ENCODE measurements at regions not wholly inside any gene's neighbourhood (a gene's known extent, or its start where the extent isn't known, plus 50 kb on each side); places are given as distances from the start of the nearest gene placed in this dataset.
"Not testable (repeated sequence)": the region's sequence is repeated elsewhere in the genome, so short reads cannot be mapped to it uniquely, and the experiment has no call there.

DNA sequence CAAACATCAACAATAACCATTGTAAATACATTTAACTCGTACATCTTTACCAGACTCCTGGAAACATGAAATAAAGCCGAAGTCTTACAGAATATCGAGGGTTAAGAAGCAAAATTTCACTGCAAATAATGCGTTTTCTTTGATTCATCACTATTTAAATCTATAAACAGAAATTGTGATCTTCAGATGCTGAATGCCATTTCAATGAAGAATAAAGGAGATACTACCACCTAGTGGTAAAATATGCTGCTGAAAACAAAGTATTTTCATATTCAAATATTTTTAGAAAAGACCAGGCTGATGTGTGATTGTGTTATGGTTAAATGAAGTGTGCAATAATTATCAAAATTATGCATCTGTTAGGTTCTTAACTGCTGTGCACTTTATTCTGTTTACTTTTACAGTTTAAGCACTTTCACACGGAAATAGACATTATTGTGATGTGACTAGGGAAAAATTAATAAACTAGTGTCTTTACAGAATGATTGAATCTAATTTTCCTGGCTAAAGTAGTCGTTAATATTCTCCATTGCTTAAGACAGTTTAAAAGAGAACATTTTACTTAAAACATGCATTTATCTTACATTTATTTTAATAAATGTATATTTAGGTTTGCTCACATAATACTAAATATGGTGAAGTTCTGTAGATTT, 1093.1 kb downstream of the MRPL39 start:
- H2AK5ac ChIP-seq (ENCODE audit: low read length), result no peak overlapping the region
- H3K27ac ChIP-seq (ENCODE audit: low read depth, low read length), result no peak overlapping the region
- no peaks in the 10 kb centered on the region for H3K79me2 ChIP-seq (ENCODE audit: control insufficient read depth, insufficient read depth, low read length)
- H3K36me3 ChIP-seq (ENCODE audit: control insufficient read depth, insufficient read depth, low read length), result no peaks in the 10 kb centered on the region
- H4K5ac ChIP-seq (ENCODE audit: low read length), result no peak overlapping the region
- no peaks in the 10 kb centered on the region for H3K4me1 ChIP-seq (ENCODE audit: control insufficient read depth, low read depth, low read length)
- no peak overlapping the region for H3K4me3 ChIP-seq (ENCODE audit: low read length)
- 100% methylated on average over 2 of the region's 6 CpGs for WGBS (ENCODE audit: extremely low coverage, insufficient coverage, low lambda C conversion rate)
- no peak overlapping the region for H3K9ac ChIP-seq (ENCODE audit: low read length)
- H3K4me2 ChIP-seq (ENCODE audit: low read length), result no peak overlapping the region
- no peak overlapping the region for H3K18ac ChIP-seq (ENCODE audit: low read length)
- H2BK120ac ChIP-seq (ENCODE audit: low read depth, low read length), result no peak overlapping the region
- H3K23ac ChIP-seq (ENCODE audit: low read length), result no peak overlapping the region
- no peaks in the 10 kb centered on the region for H3K79me1 ChIP-seq (ENCODE audit: low read length)
- H3K4ac ChIP-seq (ENCODE audit: low read depth, low read length), result no peak overlapping the region
- DNase-seq, result no peak
- H2BK5ac ChIP-seq (ENCODE audit: low read length), result no peak overlapping the region
- H3K27me3 ChIP-seq (ENCODE audit: insufficient read depth, low read length, poor library complexity), result no peaks in the 10 kb centered on the region
- H2BK15ac ChIP-seq (replicated peaks; ENCODE audit: low read depth), result no peak overlapping the region
- no peak overlapping the region for H4K8ac ChIP-seq (ENCODE audit: low read depth, low read length)
- H3K56ac ChIP-seq (ENCODE audit: low read length), result no peak overlapping the region

DNA sequence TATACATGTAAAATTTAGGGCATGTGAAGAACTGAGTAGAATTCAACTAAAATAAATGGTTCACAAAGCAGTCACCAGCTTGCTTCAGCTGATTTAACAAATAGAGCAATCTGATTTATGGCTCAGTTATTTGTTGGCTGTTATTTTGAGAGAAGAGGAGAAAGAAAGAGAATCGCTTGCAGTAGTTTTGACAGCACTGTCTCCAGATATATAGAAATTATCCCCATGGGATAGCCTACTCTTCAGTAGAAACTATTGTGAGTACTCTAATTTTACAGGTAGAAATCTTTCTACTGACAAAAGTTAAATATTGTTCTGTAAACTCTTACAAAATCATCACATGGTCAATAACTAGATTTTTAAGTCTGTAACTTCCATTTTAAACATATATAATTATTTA, 1098.2 kb downstream of the MRPL39 start:
- H3K4ac ChIP-seq (ENCODE audit: low read depth, low read length), result no peak overlapping the region
- H3K36me3 ChIP-seq (ENCODE audit: control insufficient read depth, insufficient read depth, low read length), result no peaks in the 10 kb centered on the region
- H3K79me1 ChIP-seq (ENCODE audit: low read length), result no peaks in the 10 kb centered on the region
- H2AK5ac ChIP-seq (ENCODE audit: low read length), result no peak overlapping the region
- no peak overlapping the region for H4K8ac ChIP-seq (ENCODE audit: low read depth, low read length)
- no peak overlapping the region for H3K18ac ChIP-seq (ENCODE audit: low read length)
- H2BK5ac ChIP-seq (ENCODE audit: low read length), result no peak overlapping the region
- H3K79me2 ChIP-seq (ENCODE audit: control insufficient read depth, insufficient read depth, low read length), result no peaks in the 10 kb centered on the region
- no peak overlapping the region for H3K4me3 ChIP-seq (ENCODE audit: low read length)
- no peak overlapping the region for H3K27ac ChIP-seq (ENCODE audit: low read depth, low read length)
- no peak overlapping the region for H3K4me2 ChIP-seq (ENCODE audit: low read length)
- H4K5ac ChIP-seq (ENCODE audit: low read length), result no peak overlapping the region
- no peak for DNase-seq
- no peak overlapping the region for H3K56ac ChIP-seq (ENCODE audit: low read length)
- no peak overlapping the region for H2BK120ac ChIP-seq (ENCODE audit: low read depth, low read length)
- no peak overlapping the region for H3K23ac ChIP-seq (ENCODE audit: low read length)
- no peaks in the 10 kb centered on the region for H3K27me3 ChIP-seq (ENCODE audit: insufficient read depth, low read length, poor library complexity)
- no peaks in the 10 kb centered on the region for H3K4me1 ChIP-seq (ENCODE audit: control insufficient read depth, low read depth, low read length)
- H3K9ac ChIP-seq (ENCODE audit: low read length), result no peak overlapping the region
- no peak overlapping the region for H2BK15ac ChIP-seq (replicated peaks; ENCODE audit: low read depth)
- WGBS (ENCODE audit: extremely low coverage, insufficient coverage, low lambda C conversion rate), result no CpG with 5 or more reads among the region's 1 CpG

DNA sequence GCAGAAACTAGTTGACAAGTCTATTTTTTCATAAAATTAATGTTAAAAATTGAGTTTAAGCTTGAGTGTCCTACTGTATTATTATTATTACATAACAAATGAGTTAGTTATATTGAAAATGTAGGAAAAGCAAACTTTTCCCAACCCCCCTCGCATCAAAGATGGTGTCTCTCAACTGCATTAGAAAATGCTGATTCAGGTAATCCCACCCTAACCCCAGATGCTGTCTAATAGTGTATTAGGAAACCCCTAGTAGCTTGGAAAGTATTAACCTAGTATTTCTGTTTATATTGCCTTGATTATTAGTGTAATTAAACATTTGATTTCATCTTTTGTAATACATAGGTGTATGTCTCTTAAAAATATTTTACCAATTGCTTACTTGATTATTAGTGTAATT, 1120.3 kb downstream of the MRPL39 start:
- Histone ChIP-seq H2AK5ac (ENCODE audit: low read length) (no peak overlapping the region), H3K4me2 (ENCODE audit: low read length) (no peak overlapping the region), H3K36me3 (ENCODE audit: control insufficient read depth, insufficient read depth, low read length) (no peaks in the 10 kb centered on the region), H3K79me2 (ENCODE audit: control insufficient read depth, insufficient read depth, low read length) (no peaks in the 10 kb centered on the region), H4K8ac (ENCODE audit: low read depth, low read length) (no peak overlapping the region), H3K27me3 (ENCODE audit: insufficient read depth, low read length, poor library complexity) (no peaks in the 10 kb centered on the region), H3K4me3 (ENCODE audit: low read length) (no peak overlapping the region), H3K79me1 (ENCODE audit: low read length) (no peaks in the 10 kb centered on the region), H3K23ac (ENCODE audit: low read length) (no peak overlapping the region), H3K4ac (ENCODE audit: low read depth, low read length) (no peak overlapping the region), H2BK120ac (ENCODE audit: low read depth, low read length) (no peak overlapping the region), H4K5ac (ENCODE audit: low read length) (no peak overlapping the region), H3K9ac (ENCODE audit: low read length) (no peak overlapping the region), H3K4me1 (ENCODE audit: control insufficient read depth, low read depth, low read length) (no peaks in the 10 kb centered on the region), H2BK5ac (ENCODE audit: low read length) (no peak overlapping the region), H3K18ac (ENCODE audit: low read length) (no peak overlapping the region), H2BK15ac (replicated peaks; ENCODE audit: low read depth) (no peak overlapping the region), H3K56ac (ENCODE audit: low read length) (no peak overlapping the region), H3K27ac (ENCODE audit: low read depth, low read length) (no peak overlapping the region)
- no CpG with 5 or more reads among the region's 1 CpG for WGBS (ENCODE audit: extremely low coverage, insufficient coverage, low lambda C conversion rate)
- DNase-seq, result no peak

DNA sequence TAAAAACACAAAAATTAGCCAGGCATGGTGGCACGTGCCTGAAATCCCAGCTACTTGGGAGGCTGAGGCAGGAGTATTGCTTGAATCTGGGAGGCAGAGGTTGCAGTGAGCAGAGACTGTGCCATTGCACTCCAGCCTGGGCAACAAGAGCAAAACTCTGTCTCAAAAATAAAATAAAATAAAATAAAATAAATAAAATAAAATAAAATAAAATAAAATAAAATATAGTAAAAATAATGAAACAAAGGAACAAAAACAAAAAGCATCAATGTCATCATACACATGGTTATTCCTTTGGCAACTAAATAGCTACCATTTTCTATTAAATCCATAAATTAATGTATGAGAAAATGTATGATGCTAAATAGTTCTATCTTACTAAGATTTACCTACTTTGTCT, 1123.9 kb downstream of the MRPL39 start:
- not testable (repeated sequence) for H3K27me3 ChIP-seq (ENCODE audit: insufficient read depth, low read length, poor library complexity); H2AK5ac ChIP-seq (ENCODE audit: low read length); H3K4me3 ChIP-seq (ENCODE audit: low read length); H3K9ac ChIP-seq (ENCODE audit: low read length); H4K8ac ChIP-seq (ENCODE audit: low read depth, low read length); H3K27ac ChIP-seq (ENCODE audit: low read depth, low read length); H3K79me1 ChIP-seq (ENCODE audit: low read length); H2BK5ac ChIP-seq (ENCODE audit: low read length); H3K4ac ChIP-seq (ENCODE audit: low read depth, low read length); H3K79me2 ChIP-seq (ENCODE audit: control insufficient read depth, insufficient read depth, low read length); H3K56ac ChIP-seq (ENCODE audit: low read length); H3K4me2 ChIP-seq (ENCODE audit: low read length); H3K23ac ChIP-seq (ENCODE audit: low read length); H3K36me3 ChIP-seq (ENCODE audit: control insufficient read depth, insufficient read depth, low read length); H4K5ac ChIP-seq (ENCODE audit: low read length); DNase-seq; H2BK15ac ChIP-seq (replicated peaks; ENCODE audit: low read depth); H3K18ac ChIP-seq (ENCODE audit: low read length); H3K4me1 ChIP-seq (ENCODE audit: control insufficient read depth, low read depth, low read length); H2BK120ac ChIP-seq (ENCODE audit: low read depth, low read length)
- WGBS (ENCODE audit: extremely low coverage, insufficient coverage, low lambda C conversion rate), result no CpG with 5 or more reads among the region's 1 CpG

DNA sequence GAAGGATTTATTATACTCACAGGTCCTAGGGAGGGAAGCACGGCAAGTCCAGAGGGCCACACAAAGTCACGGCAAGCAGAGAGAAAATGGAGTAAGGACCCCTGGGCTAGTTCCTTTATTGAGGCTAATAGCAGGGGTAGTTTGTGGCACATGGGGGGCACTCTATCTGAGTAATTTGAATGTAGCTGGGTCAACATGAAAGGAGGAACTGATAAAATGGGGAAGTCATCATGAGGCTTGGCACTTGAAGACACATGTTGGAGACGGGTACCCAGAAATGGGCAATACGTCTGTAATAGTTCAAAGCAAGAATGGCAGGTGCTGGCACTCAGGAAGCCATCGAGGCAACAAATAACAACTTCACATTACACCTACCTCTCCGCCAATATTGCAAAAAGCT, 1136.4 kb downstream of the MRPL39 start:
- Histone ChIP-seq H3K4me3 (ENCODE audit: low read length) (no peak overlapping the region), H2BK15ac (replicated peaks; ENCODE audit: low read depth) (no peak overlapping the region), H3K4ac (ENCODE audit: low read depth, low read length) (no peak overlapping the region), H4K5ac (ENCODE audit: low read length) (no peak overlapping the region), H3K4me2 (ENCODE audit: low read length) (no peak overlapping the region), H4K8ac (ENCODE audit: low read depth, low read length) (no peak overlapping the region), H3K27me3 (ENCODE audit: insufficient read depth, low read length, poor library complexity) (no peaks in the 10 kb centered on the region), H3K18ac (ENCODE audit: low read length) (no peak overlapping the region), H3K4me1 (ENCODE audit: control insufficient read depth, low read depth, low read length) (no peaks in the 10 kb centered on the region), H3K23ac (ENCODE audit: low read length) (no peak overlapping the region), H2BK120ac (ENCODE audit: low read depth, low read length) (no peak overlapping the region), H2AK5ac (ENCODE audit: low read length) (no peak overlapping the region), H3K27ac (ENCODE audit: low read depth, low read length) (no peak overlapping the region), H3K9ac (ENCODE audit: low read length) (no peak overlapping the region), H3K56ac (ENCODE audit: low read length) (no peak overlapping the region), H3K36me3 (ENCODE audit: control insufficient read depth, insufficient read depth, low read length) (no peaks in the 10 kb centered on the region), H3K79me1 (ENCODE audit: low read length) (no peaks in the 10 kb centered on the region), H2BK5ac (ENCODE audit: low read length) (no peak overlapping the region), H3K79me2 (ENCODE audit: control insufficient read depth, insufficient read depth, low read length) (no peaks in the 10 kb centered on the region)
- WGBS (ENCODE audit: extremely low coverage, insufficient coverage, low lambda C conversion rate), result no CpG with 5 or more reads among the region's 6 CpGs
- no peak for DNase-seq

DNA sequence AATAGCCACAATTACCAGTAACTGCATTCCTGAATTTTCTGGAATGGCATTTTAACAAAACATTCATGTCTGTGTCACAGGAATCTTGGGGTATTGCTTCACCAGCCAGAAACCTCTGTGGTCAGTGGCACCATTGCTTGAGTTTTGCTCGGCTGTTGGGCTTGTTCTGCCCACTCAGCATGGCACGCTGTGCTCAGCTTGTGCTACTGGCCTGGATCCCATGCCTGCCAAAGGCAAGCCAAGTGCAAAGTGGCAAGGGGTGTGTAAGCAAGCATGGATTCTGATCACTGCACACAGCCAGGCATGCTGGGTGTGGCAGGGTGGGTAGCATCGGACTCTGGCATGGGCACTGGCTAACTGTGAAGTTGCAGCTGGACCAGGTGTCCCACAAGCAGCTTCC, 1150.9 kb downstream of the MRPL39 start:
- Histone ChIP-seq H3K18ac (ENCODE audit: low read length) (no peak overlapping the region), H3K27ac (ENCODE audit: low read depth, low read length) (no peak overlapping the region), H4K8ac (ENCODE audit: low read depth, low read length) (no peak overlapping the region), H4K5ac (ENCODE audit: low read length) (no peak overlapping the region), H3K56ac (ENCODE audit: low read length) (no peak overlapping the region), H3K79me1 (ENCODE audit: low read length) (no peaks in the 10 kb centered on the region), H2BK15ac (replicated peaks; ENCODE audit: low read depth) (no peak overlapping the region), H3K36me3 (ENCODE audit: control insufficient read depth, insufficient read depth, low read length) (no peaks in the 10 kb centered on the region), H3K4me3 (ENCODE audit: low read length) (no peak overlapping the region), H2BK120ac (ENCODE audit: low read depth, low read length) (no peak overlapping the region), H3K9ac (ENCODE audit: low read length) (no peak overlapping the region), H3K23ac (ENCODE audit: low read length) (no peak overlapping the region), H3K27me3 (ENCODE audit: insufficient read depth, low read length, poor library complexity) (no peaks in the 10 kb centered on the region), H3K79me2 (ENCODE audit: control insufficient read depth, insufficient read depth, low read length) (no peaks in the 10 kb centered on the region), H2BK5ac (ENCODE audit: low read length) (no peak overlapping the region), H3K4me2 (ENCODE audit: low read length) (no peak overlapping the region), H3K4ac (ENCODE audit: low read depth, low read length) (no peak overlapping the region), H3K4me1 (ENCODE audit: control insufficient read depth, low read depth, low read length) (no peaks in the 10 kb centered on the region), H2AK5ac (ENCODE audit: low read length) (no peak overlapping the region)
- no CpG with 5 or more reads among the region's 3 CpGs for WGBS (ENCODE audit: extremely low coverage, insufficient coverage, low lambda C conversion rate)
- DNase-seq, result no peak
